ENCODE measurements at regions not wholly inside any gene's neighbourhood (a gene's known extent, or its start where the extent isn't known, plus 50 kb on each side); places are given as distances from the start of the nearest gene placed in this dataset.

- no peak for DNase-seq (ENCODE audit: low read depth in 2 of 3, low spot score in 2 of 3)
Measured at GRCh38 chr2:59077026-59077725, 836.1 kb upstream of the FANCL start.

GRCh38 chr2:59076079-59076619, 835.0 kb upstream of the FANCL start:
- DNase-seq (ENCODE audit: low read depth in 2 of 3, low spot score in 2 of 3), result no peak

- no peak for DNase-seq (ENCODE audit: low read depth in 2 of 3, low spot score in 2 of 3)
Measured at GRCh38 chr2:59074071-59074470, 832.9 kb upstream of the FANCL start.

GRCh38 chr2:59073286-59073685, 832.2 kb upstream of the FANCL start:
- DNase-seq (ENCODE audit: low read depth in 2 of 3, low spot score in 2 of 3), result no peak

GRCh38 chr2:59068255-59068654, 827.1 kb upstream of the FANCL start:
- no peak for DNase-seq (ENCODE audit: low read depth in 2 of 3, low spot score in 2 of 3)

GRCh38 chr2:59066787-59067399, 825.8 kb upstream of the FANCL start:
- DNase-seq (ENCODE audit: low read depth in 2 of 3, low spot score in 2 of 3), result no peak

GRCh38 chr2:59047373-59047995, 806.4 kb upstream of the FANCL start:
- no peak for DNase-seq (ENCODE audit: low read depth in 2 of 3, low spot score in 2 of 3)

- no peak for DNase-seq (ENCODE audit: low read depth in 2 of 3, low spot score in 2 of 3)
Measured at GRCh38 chr2:59046401-59047372, 805.6 kb upstream of the FANCL start.

- DNase-seq (ENCODE audit: low read depth in 2 of 3, low spot score in 2 of 3), result peak in 1 of 3 donors; percentile 46
Measured at GRCh38 chr2:59044736-59045135, 803.6 kb upstream of the FANCL start.

GRCh38 chr2:59041139-59041538, 800.0 kb upstream of the FANCL start:
- no peak for DNase-seq (ENCODE audit: low read depth in 2 of 3, low spot score in 2 of 3)

- no peak for DNase-seq (ENCODE audit: low read depth in 2 of 3, low spot score in 2 of 3)
Measured at GRCh38 chr2:59034837-59035236, 793.7 kb upstream of the FANCL start.

GRCh38 chr2:59034106-59034505, 793.0 kb upstream of the FANCL start:
- peak in 1 of 3 donors; percentile 31 for DNase-seq (ENCODE audit: low read depth in 2 of 3, low spot score in 2 of 3)

- DNase-seq (ENCODE audit: low read depth in 2 of 3, low spot score in 2 of 3), result peak in 1 of 3 donors; percentile 19
Measured at GRCh38 chr2:59033661-59034060, 792.5 kb upstream of the FANCL start.

GRCh38 chr2:59032499-59032898, 791.4 kb upstream of the FANCL start:
- no peak for DNase-seq (ENCODE audit: low read depth in 2 of 3, low spot score in 2 of 3)

- no peak for DNase-seq (ENCODE audit: low read depth in 2 of 3, low spot score in 2 of 3)
Measured at GRCh38 chr2:59029058-59029457, 787.9 kb upstream of the FANCL start.

- no peak for DNase-seq (ENCODE audit: low read depth in 2 of 3, low spot score in 2 of 3)
Measured at GRCh38 chr2:59027320-59027719, 786.2 kb upstream of the FANCL start.

- peak in 2 of 3 donors; percentile 54 to 64 for DNase-seq (ENCODE audit: low read depth in 2 of 3, low spot score in 2 of 3)
Measured at GRCh38 chr2:59025157-59025757, 784.1 kb upstream of the FANCL start.

GRCh38 chr2:59021786-59022185, 780.7 kb upstream of the FANCL start:
- no peak for DNase-seq (ENCODE audit: low read depth in 2 of 3, low spot score in 2 of 3)

GRCh38 chr2:59019566-59020159, 778.5 kb upstream of the FANCL start:
- DNase-seq (ENCODE audit: low read depth in 2 of 3, low spot score in 2 of 3), result no peak

- no peak for DNase-seq (ENCODE audit: low read depth in 2 of 3, low spot score in 2 of 3)
Measured at GRCh38 chr2:59018737-59019136, 777.6 kb upstream of the FANCL start.
